Cardiac muscle cell (in vitro differentiated cells and primary cell): ENCODE measurements at regions not wholly inside any gene's neighbourhood (a gene's known extent, or its start where the extent isn't known, plus 50 kb on each side); places are given as distances from the start of the nearest gene placed in this dataset.
"Not testable (repeated sequence)": the region's sequence is repeated elsewhere in the genome, so short reads cannot be mapped to it uniquely, and the experiment has no call there.

Source experiments
- DNase-seq, 2 donors: peaks; one replicate each; pipeline versions ENCODE4 v3.0.0 to v3.0.0-alpha.2; 2010 to 2017; ENCODE audit warnings: low read depth in 1 of 2, low spot score in 1 of 2
- H3K27ac ChIP-seq: fragments of 200-600 bp; sonication (generic); 2 replicates; pipeline ENCODE4 v1.5.1; 2016
- H3K27me3 ChIP-seq: fragments of 200-600 bp; sonication (generic); 2 replicates; pipeline ENCODE4 v1.6.0; 2016; ENCODE audit warnings: control low read depth
- H3K36me3 ChIP-seq: fragments of 200-600 bp; sonication (generic); 2 replicates; pipeline ENCODE4 v1.5.1; 2016; ENCODE audit warnings: control low read depth
- H3K4me1 ChIP-seq: fragments of 200-600 bp; sonication (generic); 2 replicates; pipeline ENCODE4 v1.8.1; 2017; ENCODE audit warnings: low read depth, mild to moderate bottlenecking, mixed run types
- H3K4me3 ChIP-seq: fragments of 200-600 bp; sonication (generic); 2 replicates; pipeline ENCODE4 v1.5.1; 2016; ENCODE audit warnings: mild to moderate bottlenecking
- H3K9me3 ChIP-seq: fragments of 200-600 bp; sonication (generic); 2 replicates; pipeline ENCODE4 v1.5.1; 2017; ENCODE audit warnings: low read depth, mild to moderate bottlenecking, control low read depth
- TF ChIP-seq, protein P1 (sequence below): IDR thresholded peaks from 2 replicates; pipeline ENCODE4 v1.5.1; 2012; ENCODE audit warnings: low read depth, mild to moderate bottlenecking, low read length

DNA sequence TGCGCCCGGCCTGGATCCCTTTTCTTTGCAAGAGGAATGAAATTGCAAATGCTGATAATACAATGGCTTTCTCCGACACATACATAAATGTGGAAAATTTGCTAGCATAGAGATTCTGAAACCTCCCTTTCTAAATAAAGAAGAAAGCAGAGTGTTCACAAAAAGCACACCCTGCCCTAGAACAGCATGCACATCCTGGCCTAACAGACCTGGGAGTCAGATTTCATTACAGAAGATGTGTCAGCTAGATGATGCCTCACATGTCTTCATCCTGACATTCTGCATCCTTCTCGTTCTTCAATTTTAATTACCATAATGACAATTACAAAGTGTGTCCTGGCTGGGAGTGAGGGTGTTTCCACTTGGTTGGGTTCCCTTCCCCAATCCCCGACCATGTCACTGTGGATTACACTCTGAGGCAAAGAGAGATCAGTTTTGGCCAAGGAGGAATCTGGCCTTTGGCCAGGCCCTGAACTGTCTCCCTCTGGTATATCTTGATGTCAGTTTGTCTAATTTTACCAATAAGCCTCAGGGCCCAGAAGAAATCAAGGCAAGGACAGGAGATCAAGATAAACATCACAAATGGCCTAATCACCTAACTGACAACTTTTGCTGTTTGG lies 104.9 kb upstream of the SPATA12 start:
- H3K27ac ChIP-seq = no peak overlapping the region
- H3K27me3 ChIP-seq = no peaks in the 10 kb centered on the region
- no peaks in the 10 kb centered on the region for H3K4me1 ChIP-seq
- no peaks in the 10 kb centered on the region for H3K9me3 ChIP-seq
- H3K4me3 ChIP-seq = no peak overlapping the region
- H3K36me3 ChIP-seq = no peaks in the 10 kb centered on the region
- no peak for DNase-seq
- TF ChIP-seq, protein P1, sequence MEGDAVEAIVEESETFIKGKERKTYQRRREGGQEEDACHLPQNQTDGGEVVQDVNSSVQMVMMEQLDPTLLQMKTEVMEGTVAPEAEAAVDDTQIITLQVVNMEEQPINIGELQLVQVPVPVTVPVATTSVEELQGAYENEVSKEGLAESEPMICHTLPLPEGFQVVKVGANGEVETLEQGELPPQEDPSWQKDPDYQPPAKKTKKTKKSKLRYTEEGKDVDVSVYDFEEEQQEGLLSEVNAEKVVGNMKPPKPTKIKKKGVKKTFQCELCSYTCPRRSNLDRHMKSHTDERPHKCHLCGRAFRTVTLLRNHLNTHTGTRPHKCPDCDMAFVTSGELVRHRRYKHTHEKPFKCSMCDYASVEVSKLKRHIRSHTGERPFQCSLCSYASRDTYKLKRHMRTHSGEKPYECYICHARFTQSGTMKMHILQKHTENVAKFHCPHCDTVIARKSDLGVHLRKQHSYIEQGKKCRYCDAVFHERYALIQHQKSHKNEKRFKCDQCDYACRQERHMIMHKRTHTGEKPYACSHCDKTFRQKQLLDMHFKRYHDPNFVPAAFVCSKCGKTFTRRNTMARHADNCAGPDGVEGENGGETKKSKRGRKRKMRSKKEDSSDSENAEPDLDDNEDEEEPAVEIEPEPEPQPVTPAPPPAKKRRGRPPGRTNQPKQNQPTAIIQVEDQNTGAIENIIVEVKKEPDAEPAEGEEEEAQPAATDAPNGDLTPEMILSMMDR = no peak

- no peak for DNase-seq
- no peaks in the 10 kb centered on the region for H3K27me3 ChIP-seq
- no peaks in the 10 kb centered on the region for H3K9me3 ChIP-seq
- no peak overlapping the region for H3K27ac ChIP-seq
- H3K36me3 ChIP-seq = no peaks in the 10 kb centered on the region
- no peak overlapping the region for H3K4me3 ChIP-seq
- no peaks in the 10 kb centered on the region for H3K4me1 ChIP-seq
- TF ChIP-seq, protein P1 = no peak
These were observed 106.3 kb upstream of the SPATA12 start for GRCh38 chr3:56954125-56954524.

- no peaks in the 10 kb centered on the region for H3K27me3 ChIP-seq
- H3K4me1 ChIP-seq = no peaks in the 10 kb centered on the region
- no peak overlapping the region for H3K4me3 ChIP-seq
- H3K36me3 ChIP-seq = no peaks in the 10 kb centered on the region
- DNase-seq = no peak
- TF ChIP-seq, protein P1 = no peak
- no peak overlapping the region for H3K27ac ChIP-seq
- no peaks in the 10 kb centered on the region for H3K9me3 ChIP-seq
These were observed 107.6 kb upstream of the SPATA12 start for GRCh38 chr3:56952846-56953245.

- Histone ChIP-seq H3K27me3 (no peaks in the 10 kb centered on the region), H3K36me3 (no peaks in the 10 kb centered on the region), H3K4me1 (no peaks in the 10 kb centered on the region), H3K9me3 (no peaks in the 10 kb centered on the region), H3K27ac (no peak overlapping the region), H3K4me3 (no peak overlapping the region)
- DNase-seq = no peak
- TF ChIP-seq, protein P1 = no peak
These were observed 108.4 kb upstream of the SPATA12 start for GRCh38 chr3:56952061-56952460.

GRCh38 chr3:56951366-56951765 lies 109.1 kb upstream of the SPATA12 start:
- no peak for DNase-seq
- no peaks in the 10 kb centered on the region for H3K36me3 ChIP-seq
- TF ChIP-seq, protein P1 = no peak

GRCh38 chr3:56945378-56945777 lies 115.1 kb upstream of the SPATA12 start:
- not testable (repeated sequence) for DNase-seq

More at GRCh38 chr3:56951366-56951765, 109.1 kb upstream of the SPATA12 start:
- Histone ChIP-seq H3K4me3 (no peak overlapping the region), H3K27ac (no peak overlapping the region), H3K27me3 (no peaks in the 10 kb centered on the region), H3K9me3 (no peaks in the 10 kb centered on the region), H3K4me1 (no peaks in the 10 kb centered on the region)

More at GRCh38 chr3:56945378-56945777, 115.1 kb upstream of the SPATA12 start:
- H3K27me3 ChIP-seq, H3K4me3 ChIP-seq, H3K27ac ChIP-seq, H3K36me3 ChIP-seq, H3K9me3 ChIP-seq, H3K4me1 ChIP-seq: not testable (repeated sequence)
